ENCODE measurements at regions not wholly inside any gene's neighbourhood (a gene's known extent, or its start where the extent isn't known, plus 50 kb on each side); places are given as distances from the start of the nearest gene placed in this dataset.

GRCh38 chr14:42508209-42508946 lies 901.7 kb downstream of the LRFN5 start:
- Histone ChIP-seq H3K9ac (ENCODE audit: low read depth, low read length) (no peak overlapping the region), H3K56ac (ENCODE audit: extremely low read depth, insufficient read depth, low read length) (no peak overlapping the region), H3K36me3 (ENCODE audit: control insufficient read depth, insufficient read depth, low read length) (no peaks in the 10 kb centered on the region), H2AFZ (replicated peaks; ENCODE audit: low read length, poor library complexity) (no peak overlapping the region), H4K91ac (ENCODE audit: insufficient read depth, low read depth, low read length) (no peak overlapping the region), H3K4ac (ENCODE audit: low read depth, low read length) (no peak overlapping the region), H3K23ac (ENCODE audit: low read depth, low read length) (no peak overlapping the region), H2BK5ac (ENCODE audit: low read depth, low read length, poor library complexity, severe bottlenecking) (no peak overlapping the region), H3K4me1 (ENCODE audit: control insufficient read depth, insufficient read depth, low read length) (no peaks in the 10 kb centered on the region), H4K8ac (ENCODE audit: low read depth in 2 of 2, low read length in 2 of 2) (no peak overlapping the region), H3K27me3 (ENCODE audit: control insufficient read depth, insufficient read depth, low read length) (no peaks in the 10 kb centered on the region), H2AK9ac (replicated peaks; ENCODE audit: low read depth, low read length, poor library complexity) (no peak overlapping the region), H2BK20ac (ENCODE audit: low read depth, low read length) (no peak overlapping the region), H2BK120ac (ENCODE audit: low read depth, low read length) (no peak overlapping the region), H3K79me1 (ENCODE audit: low read depth in 1 of 2, low read length in 2 of 2) (no peaks in the 10 kb centered on the region), H3K9me1 (ENCODE audit: insufficient read depth, low read length) (no peaks in the 10 kb centered on the region), H2AK5ac (ENCODE audit: low read depth, low read length) (no peak overlapping the region), H4K5ac (ENCODE audit: low read depth, low read length) (no peak overlapping the region), H3K4me2 (ENCODE audit: low read depth, low read length) (no peak overlapping the region), H2BK15ac (ENCODE audit: low read depth, low read length) (no peak overlapping the region), H3K14ac (replicated peaks; ENCODE audit: low read depth, low read length) (no peak overlapping the region), H3K27ac (ENCODE audit: insufficient read depth, low read length) (no peak overlapping the region), H3K9me3 (ENCODE audit: control insufficient read depth, insufficient read depth, low read length) (no peaks in the 10 kb centered on the region), H3K18ac (ENCODE audit: low read depth, low read length) (no peak overlapping the region), H4K20me1 (ENCODE audit: insufficient read depth, low read length) (no peaks in the 10 kb centered on the region), H3K4me3 (ENCODE audit: insufficient read depth, low read depth, low read length) (no peak overlapping the region)
- ATAC-seq (ENCODE audit: low read depth) (no peak), DNase-seq (no peak)
- POLR2A ChIA-PET (ENCODE audit: unreplicated experiment): no interaction called here
- TF ChIP-seq FOS (IDR thresholded peaks at IDR 0.05; ENCODE audit: low read depth, low read length) (no peak), MXI1 (IDR thresholded peaks at IDR 0.05; ENCODE audit: borderline replicate concordance, low read depth, low read length) (no peak), NFE2L2 (IDR thresholded peaks at IDR 0.05; ENCODE audit: low read depth, low read length) (no peak), CTCF (conservative IDR thresholded peaks at IDR 0.05; ENCODE audit: low read depth, low read length) (no peak), CHD1 (IDR thresholded peaks at IDR 0.05; ENCODE audit: low read depth, low read length) (no peak), BHLHE40 (IDR thresholded peaks at IDR 0.05; ENCODE audit: low read depth, low read length) (no peak), MAZ (IDR thresholded peaks at IDR 0.05; ENCODE audit: borderline replicate concordance, low read depth, low read length) (no peak), RAD21 (IDR thresholded peaks at IDR 0.05; ENCODE audit: low read length) (no peak), USF2 (IDR thresholded peaks at IDR 0.05; ENCODE audit: low read depth, low read length) (no peak), RCOR1 (IDR thresholded peaks at IDR 0.05; ENCODE audit: insufficient replicate concordance, low read length) (no peak), MAFK (IDR thresholded peaks at IDR 0.05; ENCODE audit: low read depth, low read length) (no peak), SMC3 (IDR thresholded peaks at IDR 0.05; ENCODE audit: low read depth, low read length) (no peak)
- TF ChIP-seq, protein P1, sequence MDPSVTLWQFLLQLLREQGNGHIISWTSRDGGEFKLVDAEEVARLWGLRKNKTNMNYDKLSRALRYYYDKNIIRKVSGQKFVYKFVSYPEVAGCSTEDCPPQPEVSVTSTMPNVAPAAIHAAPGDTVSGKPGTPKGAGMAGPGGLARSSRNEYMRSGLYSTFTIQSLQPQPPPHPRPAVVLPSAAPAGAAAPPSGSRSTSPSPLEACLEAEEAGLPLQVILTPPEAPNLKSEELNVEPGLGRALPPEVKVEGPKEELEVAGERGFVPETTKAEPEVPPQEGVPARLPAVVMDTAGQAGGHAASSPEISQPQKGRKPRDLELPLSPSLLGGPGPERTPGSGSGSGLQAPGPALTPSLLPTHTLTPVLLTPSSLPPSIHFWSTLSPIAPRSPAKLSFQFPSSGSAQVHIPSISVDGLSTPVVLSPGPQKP (IDR thresholded peaks at IDR 0.05; ENCODE audit: borderline replicate concordance, low read depth, low read length): no peak
- BruUV-seq (replicated peaks): no TSS peak
- dilution Hi-C loops (cut with HindIII; ENCODE audit: low sequenced_read_pairs, unreplicated experiment): no loop called here
- no CpG with 5 or more reads among the region's 3 CpGs for WGBS, 2 experiments (ENCODE audit: extremely low coverage in 2 of 2, insufficient read length in 1 of 2)
- CTCF ChIA-PET: no interaction called here
- in situ Hi-C loops (cut with MboI; ENCODE audit: low sequenced_read_pairs): no loop called here
- intact Hi-C loops (cut with micrococcal nuclease): no loop called here
